NT2/D1 (cell line): ENCODE measurements at regions not wholly inside any gene's neighbourhood (a gene's known extent, or its start where the extent isn't known, plus 50 kb on each side); places are given as distances from the start of the nearest gene placed in this dataset.

ENCODE experiments used
- YY1 ChIP-seq: IDR thresholded peaks from 2 replicates; pipeline ENCODE4 v1.6.1; 2011; ENCODE audit not compliant: insufficient read length, insufficient read depth
- ZNF274 ChIP-seq: IDR thresholded peaks from 2 replicates; pipeline ENCODE4 v1.6.1; 2011; ENCODE audit warnings: mild to moderate bottlenecking, low read depth, low read length

GRCh38 chr11:116386118-116386699 lies 386.6 kb downstream of the BUD13 start:
- TF ChIP-seq YY1 (no peak), ZNF274 (no peak)
